ENCODE measurements at regions not wholly inside any gene's neighbourhood (a gene's known extent, or its start where the extent isn't known, plus 50 kb on each side); places are given as distances from the start of the nearest gene placed in this dataset.

DNA sequence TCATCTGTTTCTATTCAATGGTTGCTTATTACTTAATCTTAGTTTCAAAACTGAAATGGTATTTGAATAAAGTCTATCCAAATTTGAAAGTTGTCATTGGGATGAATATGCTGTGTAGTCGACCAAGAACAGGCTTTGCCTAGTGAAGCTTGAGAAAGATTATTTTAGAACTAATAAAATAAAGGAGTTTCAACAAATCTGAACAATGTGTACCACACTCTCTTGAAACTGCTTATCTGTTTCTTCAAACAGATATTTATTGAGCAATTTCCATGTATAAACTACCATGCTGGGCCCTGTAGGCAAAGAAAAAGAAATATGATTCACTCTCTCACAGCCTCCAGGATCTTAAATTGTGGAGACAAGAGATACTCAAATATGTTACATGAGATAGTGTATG is 174.4 kb downstream of the OGFRL1 start:
- TF ChIP-seq, protein P1, sequence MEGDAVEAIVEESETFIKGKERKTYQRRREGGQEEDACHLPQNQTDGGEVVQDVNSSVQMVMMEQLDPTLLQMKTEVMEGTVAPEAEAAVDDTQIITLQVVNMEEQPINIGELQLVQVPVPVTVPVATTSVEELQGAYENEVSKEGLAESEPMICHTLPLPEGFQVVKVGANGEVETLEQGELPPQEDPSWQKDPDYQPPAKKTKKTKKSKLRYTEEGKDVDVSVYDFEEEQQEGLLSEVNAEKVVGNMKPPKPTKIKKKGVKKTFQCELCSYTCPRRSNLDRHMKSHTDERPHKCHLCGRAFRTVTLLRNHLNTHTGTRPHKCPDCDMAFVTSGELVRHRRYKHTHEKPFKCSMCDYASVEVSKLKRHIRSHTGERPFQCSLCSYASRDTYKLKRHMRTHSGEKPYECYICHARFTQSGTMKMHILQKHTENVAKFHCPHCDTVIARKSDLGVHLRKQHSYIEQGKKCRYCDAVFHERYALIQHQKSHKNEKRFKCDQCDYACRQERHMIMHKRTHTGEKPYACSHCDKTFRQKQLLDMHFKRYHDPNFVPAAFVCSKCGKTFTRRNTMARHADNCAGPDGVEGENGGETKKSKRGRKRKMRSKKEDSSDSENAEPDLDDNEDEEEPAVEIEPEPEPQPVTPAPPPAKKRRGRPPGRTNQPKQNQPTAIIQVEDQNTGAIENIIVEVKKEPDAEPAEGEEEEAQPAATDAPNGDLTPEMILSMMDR (conservative IDR thresholded peaks at IDR 0.05; ENCODE audit: low read length) = no peak
- TF ChIP-seq EZH2phosphoT487 (IDR thresholded peaks at IDR 0.05; ENCODE audit: borderline replicate concordance) = no peak

Data from Loucy (cell line).